HT1080 (cell line): ENCODE measurements at regions not wholly inside any gene's neighbourhood (a gene's known extent, or its start where the extent isn't known, plus 50 kb on each side); places are given as distances from the start of the nearest gene placed in this dataset.
A peak's percentile ranks its signal among the peaks of the same experiment; 100 is the strongest.

Source experiments
- DNase-seq: peaks from one replicate; pipeline ENCODE4 v3.0.0-alpha.2; 2015; ENCODE audit warnings: low read depth

- DNase-seq = peak; percentile 58
Observed at GRCh38 chr11:56876621-56877275, 112.0 kb upstream of the OR5AK2 start.

- DNase-seq = no peak
Observed at GRCh38 chr11:56855217-56855616, 106.7 kb upstream of the OR9G4 start.

GRCh38 chr11:56852131-56852530 lies 103.6 kb upstream of the OR9G4 start:
- DNase-seq = no peak

- DNase-seq = no peak
Observed at GRCh38 chr11:56849852-56850251, 101.4 kb upstream of the OR9G4 start.

GRCh38 chr11:56849250-56849649 lies 100.8 kb upstream of the OR9G4 start:
- no peak for DNase-seq

GRCh38 chr11:56848141-56848809 lies 99.8 kb upstream of the OR9G4 start:
- DNase-seq = no peak

- no peak for DNase-seq
Observed at GRCh38 chr11:56846631-56847576, 98.4 kb upstream of the OR9G4 start.

GRCh38 chr11:56845121-56845732 lies 96.7 kb upstream of the OR9G4 start:
- DNase-seq = no peak

- no peak for DNase-seq
Observed at GRCh38 chr11:56843816-56844215, 95.3 kb upstream of the OR9G4 start.

- no peak for DNase-seq
Observed at GRCh38 chr11:56842814-56843794, 94.6 kb upstream of the OR9G4 start.

- DNase-seq = peak; percentile 54
Observed at GRCh38 chr11:56841210-56841810, 92.8 kb upstream of the OR9G4 start.

- peak; percentile 40 for DNase-seq
Observed at GRCh38 chr11:56827357-56827756, 78.9 kb upstream of the OR9G4 start.

- DNase-seq = peak; percentile 55
Observed at GRCh38 chr11:56819916-56820315, 71.4 kb upstream of the OR9G4 start.

GRCh38 chr11:56817661-56818060 lies 69.2 kb upstream of the OR9G4 start:
- DNase-seq = peak; percentile 5

GRCh38 chr11:56816259-56816658 lies 67.8 kb upstream of the OR9G4 start:
- DNase-seq = no peak

- no peak for DNase-seq
Observed at GRCh38 chr11:56808326-56808725, 59.8 kb upstream of the OR9G4 start.

- no peak for DNase-seq
Observed at GRCh38 chr11:56799691-56800210, 51.3 kb upstream of the OR9G4 start.
